Suprapubic skin (tissue), 3 donors: ENCODE measurements at regions not wholly inside any gene's neighbourhood (a gene's known extent, or its start where the extent isn't known, plus 50 kb on each side); places are given as distances from the start of the nearest gene placed in this dataset.

ENCODE experiments used
- EP300 ChIP-seq: sonication (generic); formaldehyde crosslinking; IDR thresholded peaks from one replicate; pipeline ENCODE4 v1.6.1; 2017; ENCODE audit warnings: antibody characterized with exemption
- POLR2A ChIP-seq, 2 donors: fragments of 450-650 bp; IDR thresholded peaks; one replicate each; pipeline ENCODE4 v1.6.1; 2017; ENCODE audit warnings: antibody characterized with exemption in 2 of 2, mild to moderate bottlenecking in 2 of 2, moderate library complexity in 2 of 2
- TF ChIP-seq, protein P1 (sequence below), 2 donors: fragments of 200-600 bp in 1 of 2; fragments of 450-650 bp in 1 of 2; sonication (generic) in 1 of 2; IDR thresholded peaks; one replicate each; pipeline ENCODE4 v1.5.1; 2016 to 2019; ENCODE audit warnings: antibody characterized with exemption in 2 of 2, mild to moderate bottlenecking in 1 of 2, moderate library complexity in 1 of 2

- TF ChIP-seq, protein P1, sequence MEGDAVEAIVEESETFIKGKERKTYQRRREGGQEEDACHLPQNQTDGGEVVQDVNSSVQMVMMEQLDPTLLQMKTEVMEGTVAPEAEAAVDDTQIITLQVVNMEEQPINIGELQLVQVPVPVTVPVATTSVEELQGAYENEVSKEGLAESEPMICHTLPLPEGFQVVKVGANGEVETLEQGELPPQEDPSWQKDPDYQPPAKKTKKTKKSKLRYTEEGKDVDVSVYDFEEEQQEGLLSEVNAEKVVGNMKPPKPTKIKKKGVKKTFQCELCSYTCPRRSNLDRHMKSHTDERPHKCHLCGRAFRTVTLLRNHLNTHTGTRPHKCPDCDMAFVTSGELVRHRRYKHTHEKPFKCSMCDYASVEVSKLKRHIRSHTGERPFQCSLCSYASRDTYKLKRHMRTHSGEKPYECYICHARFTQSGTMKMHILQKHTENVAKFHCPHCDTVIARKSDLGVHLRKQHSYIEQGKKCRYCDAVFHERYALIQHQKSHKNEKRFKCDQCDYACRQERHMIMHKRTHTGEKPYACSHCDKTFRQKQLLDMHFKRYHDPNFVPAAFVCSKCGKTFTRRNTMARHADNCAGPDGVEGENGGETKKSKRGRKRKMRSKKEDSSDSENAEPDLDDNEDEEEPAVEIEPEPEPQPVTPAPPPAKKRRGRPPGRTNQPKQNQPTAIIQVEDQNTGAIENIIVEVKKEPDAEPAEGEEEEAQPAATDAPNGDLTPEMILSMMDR (IDR thresholded peaks at IDR 0.05), result no peak
- TF ChIP-seq EP300, result no peak
- TF ChIP-seq POLR2A (IDR thresholded peaks at IDR 0.05), result no peak
Measured at GRCh38 chr10:7082967-7083366, 327.9 kb downstream of the SFMBT2 start.
